ENCODE measurements at regions not wholly inside any gene's neighbourhood (a gene's known extent, or its start where the extent isn't known, plus 50 kb on each side); places are given as distances from the start of the nearest gene placed in this dataset.

DNA sequence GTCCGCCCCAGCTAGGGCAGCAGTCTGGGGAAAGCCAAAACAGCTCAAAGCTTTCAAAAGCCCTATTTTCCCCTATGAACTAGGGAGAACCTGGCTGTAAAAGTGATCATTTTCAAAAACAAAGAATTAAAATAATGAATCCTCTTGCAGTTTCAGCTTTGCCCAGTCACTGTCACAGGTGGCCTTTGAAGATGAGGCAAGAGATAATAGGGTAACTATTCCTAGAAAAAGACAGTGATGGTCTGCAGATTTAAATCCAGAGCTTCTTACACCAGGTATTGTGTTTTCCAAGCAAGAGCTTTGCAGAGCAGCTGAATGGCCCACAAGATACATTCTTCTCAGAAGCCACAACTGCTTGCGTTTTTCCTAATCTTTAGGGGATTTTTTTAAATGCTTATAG lies 80.2 kb upstream of the NUDT4 start:
- Histone ChIP-seq H2AFZ (ENCODE audit: low read depth) (no peak overlapping the region), H3K4me2 (no peak overlapping the region), H3K9me2 (no peaks in the 10 kb centered on the region), H3K4me3 (ENCODE audit: low read depth in 2 of 2, low read length in 1 of 2) (no peak overlapping the region), H3K9me3 (no peaks in the 10 kb centered on the region), H3K27me3 (ENCODE audit: insufficient read depth) (no peaks in the 10 kb centered on the region), H3K79me2 (ENCODE audit: insufficient read depth) (no peaks in the 10 kb centered on the region), H4K20me1 (ENCODE audit: insufficient read depth) (no peaks in the 10 kb centered on the region), H3K4me1 (ENCODE audit: control insufficient read depth in 1 of 2, insufficient read depth in 2 of 2, low read depth in 1 of 2, low read length in 1 of 2) (peaks cover 12 to 30% of the 10 kb centered on the region in 2 experiments; a peak in 2 of 4 replicates), H3K27ac (ENCODE audit: low read depth in 2 of 2, low read length in 1 of 2) (no peak overlapping the region), H3F3A (replicated peaks; ENCODE audit: insufficient read depth) (peaks cover 8% of the 10 kb centered on the region), H3K36me3 (replicated peaks in 1 of 2; ENCODE audit: control insufficient read depth in 1 of 2, insufficient read depth in 2 of 2, low read length in 1 of 2) (no peaks in the 10 kb centered on the region), H3K9ac (no peak overlapping the region)
- ChIA-PET CTCF (interaction anchor here (1.2 to 1.6 kb wide), 2 partner anchors 56 to 310 kb away, joined by 4 to 6 read pairs; no protein-coding TSS in a partner anchor), POLR2A (no interaction called here)
- DNase-seq, result no peak
- TF ChIP-seq JUND (IDR thresholded peaks at IDR 0.05) (no peak), EP300 (IDR thresholded peaks at IDR 0.05; ENCODE audit: borderline replicate concordance in 1 of 2, low read depth in 1 of 2, low read length in 1 of 2) (no peak; a peak in 1 of 4 replicates), SMC3 (IDR thresholded peaks at IDR 0.05; ENCODE audit: low read depth, low read length) (no peak), GATA2 (CRISPR knock-in tag; IDR thresholded peaks at IDR 0.05) (peak; percentile 18; the same call in 1 of the 2 replicates), TAF1 (IDR thresholded peaks at IDR 0.05; ENCODE audit: borderline replicate concordance, low read depth, low read length) (no peak), CHD2 (IDR thresholded peaks at IDR 0.05; ENCODE audit: low read length, partially characterized antibody) (no peak)
- TF ChIP-seq, protein P1, sequence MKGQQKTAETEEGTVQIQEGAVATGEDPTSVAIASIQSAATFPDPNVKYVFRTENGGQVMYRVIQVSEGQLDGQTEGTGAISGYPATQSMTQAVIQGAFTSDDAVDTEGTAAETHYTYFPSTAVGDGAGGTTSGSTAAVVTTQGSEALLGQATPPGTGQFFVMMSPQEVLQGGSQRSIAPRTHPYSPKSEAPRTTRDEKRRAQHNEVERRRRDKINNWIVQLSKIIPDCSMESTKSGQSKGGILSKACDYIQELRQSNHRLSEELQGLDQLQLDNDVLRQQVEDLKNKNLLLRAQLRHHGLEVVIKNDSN (IDR thresholded peaks at IDR 0.05; ENCODE audit: borderline replicate concordance, low read depth), result no peak
- 90% methylated on average over 2 of the region's 2 CpGs for WGBS (ENCODE audit: low lambda C conversion rate)

GRCh38 chr12:93299262-93299846 lies 78.4 kb upstream of the NUDT4 start:
- no peak for TF ChIP-seq SIN3A (IDR thresholded peaks at IDR 0.05; ENCODE audit: borderline replicate concordance, low read depth, low read length)
- TF ChIP-seq, protein P2, sequence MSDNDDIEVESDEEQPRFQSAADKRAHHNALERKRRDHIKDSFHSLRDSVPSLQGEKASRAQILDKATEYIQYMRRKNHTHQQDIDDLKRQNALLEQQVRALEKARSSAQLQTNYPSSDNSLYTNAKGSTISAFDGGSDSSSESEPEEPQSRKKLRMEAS (IDR thresholded peaks at IDR 0.05; ENCODE audit: low read depth), result no peak
- TF ChIP-seq PBX3 (IDR thresholded peaks at IDR 0.05), result peak; percentile 90
- peak; percentile 39; the same call in 1 of the 2 replicates for TF ChIP-seq JUND (IDR thresholded peaks at IDR 0.05)
- peak; percentile 19; the same call in 1 of the 2 replicates for TF ChIP-seq TEAD4 (IDR thresholded peaks at IDR 0.05; ENCODE audit: borderline replicate concordance, insufficient read depth)
- TF ChIP-seq RAD21 (IDR thresholded peaks at IDR 0.05; ENCODE audit: low read length), result peak; percentile 24; the same call in 1 of the 2 replicates
- TF ChIP-seq FOXJ3 (CRISPR knock-in tag; IDR thresholded peaks at IDR 0.05), result 0 out of 2 replicates have a peak, but pooled peaks have one; percentile 35
- no peak for TF ChIP-seq MEF2A (IDR thresholded peaks at IDR 0.05; ENCODE audit: borderline replicate concordance, low read depth)
- peak; percentile 95 for TF ChIP-seq TCF12 (IDR thresholded peaks at IDR 0.05)
- no peak for TF ChIP-seq ELF1 (IDR thresholded peaks at IDR 0.05)
- TF ChIP-seq RCOR1 (IDR thresholded peaks at IDR 0.05; ENCODE audit: low read length), result peak; percentile 90
- peak; percentile 43 to 91; a peak in 3 of 4 replicates for TF ChIP-seq EP300 (IDR thresholded peaks at IDR 0.05; ENCODE audit: borderline replicate concordance in 1 of 2, low read depth in 1 of 2, low read length in 1 of 2)
- TF ChIP-seq CHD2 (IDR thresholded peaks at IDR 0.05; ENCODE audit: low read length, partially characterized antibody), result peak; percentile 43
- TF ChIP-seq POLR2AphosphoS5 (IDR thresholded peaks at IDR 0.05; ENCODE audit: low read depth, low read length), result peak; percentile 75
- peak; percentile 87 for TF ChIP-seq GATA2 (CRISPR knock-in tag; IDR thresholded peaks at IDR 0.05)
- Histone ChIP-seq H3K79me2 (ENCODE audit: insufficient read depth) (no peaks in the 10 kb centered on the region), H3K36me3 (replicated peaks in 1 of 2; ENCODE audit: control insufficient read depth in 1 of 2, insufficient read depth in 2 of 2, low read length in 1 of 2) (no peaks in the 10 kb centered on the region), H3K9me2 (no peaks in the 10 kb centered on the region), H3K4me3 (ENCODE audit: low read depth in 2 of 2, low read length in 1 of 2) (no peak overlapping the region), H3F3A (replicated peaks; ENCODE audit: insufficient read depth) (peaks cover 15% of the 10 kb centered on the region), H3K9me3 (no peaks in the 10 kb centered on the region), H3K4me2 (no peak overlapping the region), H3K9ac (no peak overlapping the region), H3K27ac (ENCODE audit: low read depth in 2 of 2, low read length in 1 of 2) (peak overlapping the region; percentile 22 to 52; a peak in 3 of 4 replicates), H4K20me1 (ENCODE audit: insufficient read depth) (no peaks in the 10 kb centered on the region), H3K4me1 (ENCODE audit: control insufficient read depth in 1 of 2, insufficient read depth in 2 of 2, low read depth in 1 of 2, low read length in 1 of 2) (peaks cover 12 to 30% of the 10 kb centered on the region in 2 experiments; a peak in 3 of 4 replicates), H3K27me3 (ENCODE audit: insufficient read depth) (no peaks in the 10 kb centered on the region), H2AFZ (ENCODE audit: low read depth) (no peak overlapping the region)
- DNase-seq, result peak; percentile 42
- WGBS (ENCODE audit: low lambda C conversion rate), result 50% methylated on average over 5 of the region's 5 CpGs
- ChIA-PET POLR2A (interaction anchor here (0.6 kb wide), 1 partner anchor 312 kb away, joined by 3 read pairs; no protein-coding TSS in a partner anchor), CTCF (interaction anchor here (1.3 kb wide), 1 partner anchor 98 kb away, joined by 3 read pairs; no protein-coding TSS in a partner anchor)

Data from SK-N-SH (cell line).